ENCODE measurements at regions not wholly inside any gene's neighbourhood (a gene's known extent, or its start where the extent isn't known, plus 50 kb on each side); places are given as distances from the start of the nearest gene placed in this dataset.

GRCh38 chr19:30679789-30680188 is 307.6 kb downstream of the ZNF536 start:
- TF ChIP-seq GATA2 (IDR thresholded peaks at IDR 0.05; ENCODE audit: low read depth, low read length) (no peak), GATA3 (IDR thresholded peaks at IDR 0.05; ENCODE audit: low read depth, low read length) (no peak)
